ENCODE measurements at regions not wholly inside any gene's neighbourhood (a gene's known extent, or its start where the extent isn't known, plus 50 kb on each side); places are given as distances from the start of the nearest gene placed in this dataset.

DNA sequence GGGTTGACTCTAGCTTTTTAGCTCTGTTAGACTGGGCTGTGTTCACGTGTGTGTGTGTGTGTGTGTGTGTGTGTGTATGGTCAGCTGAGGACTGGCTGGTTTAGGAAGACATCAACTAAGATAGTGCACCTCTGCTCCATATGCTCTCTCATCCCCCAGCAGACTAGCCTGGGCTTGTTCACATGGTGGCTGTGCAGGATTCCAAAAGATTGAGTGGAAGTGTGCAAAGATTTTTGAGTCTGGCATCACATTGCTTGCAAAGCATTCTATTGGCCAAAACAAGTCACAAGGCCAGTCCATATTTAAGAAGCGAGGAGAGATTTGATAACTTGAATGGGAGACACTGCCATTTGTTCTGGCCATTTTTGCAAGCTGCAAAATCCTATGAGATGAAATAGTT lies 79.7 kb upstream of the C11orf87 start:
- no peak for DNase-seq (ENCODE audit: low read depth)
- TF ChIP-seq, protein P1, sequence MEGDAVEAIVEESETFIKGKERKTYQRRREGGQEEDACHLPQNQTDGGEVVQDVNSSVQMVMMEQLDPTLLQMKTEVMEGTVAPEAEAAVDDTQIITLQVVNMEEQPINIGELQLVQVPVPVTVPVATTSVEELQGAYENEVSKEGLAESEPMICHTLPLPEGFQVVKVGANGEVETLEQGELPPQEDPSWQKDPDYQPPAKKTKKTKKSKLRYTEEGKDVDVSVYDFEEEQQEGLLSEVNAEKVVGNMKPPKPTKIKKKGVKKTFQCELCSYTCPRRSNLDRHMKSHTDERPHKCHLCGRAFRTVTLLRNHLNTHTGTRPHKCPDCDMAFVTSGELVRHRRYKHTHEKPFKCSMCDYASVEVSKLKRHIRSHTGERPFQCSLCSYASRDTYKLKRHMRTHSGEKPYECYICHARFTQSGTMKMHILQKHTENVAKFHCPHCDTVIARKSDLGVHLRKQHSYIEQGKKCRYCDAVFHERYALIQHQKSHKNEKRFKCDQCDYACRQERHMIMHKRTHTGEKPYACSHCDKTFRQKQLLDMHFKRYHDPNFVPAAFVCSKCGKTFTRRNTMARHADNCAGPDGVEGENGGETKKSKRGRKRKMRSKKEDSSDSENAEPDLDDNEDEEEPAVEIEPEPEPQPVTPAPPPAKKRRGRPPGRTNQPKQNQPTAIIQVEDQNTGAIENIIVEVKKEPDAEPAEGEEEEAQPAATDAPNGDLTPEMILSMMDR (IDR thresholded peaks at IDR 0.05; ENCODE audit: insufficient read depth, low read depth, low read length) = no peak
- H3K4me3 ChIP-seq (ENCODE audit: low read depth, low read length) = no peak overlapping the region

DNA sequence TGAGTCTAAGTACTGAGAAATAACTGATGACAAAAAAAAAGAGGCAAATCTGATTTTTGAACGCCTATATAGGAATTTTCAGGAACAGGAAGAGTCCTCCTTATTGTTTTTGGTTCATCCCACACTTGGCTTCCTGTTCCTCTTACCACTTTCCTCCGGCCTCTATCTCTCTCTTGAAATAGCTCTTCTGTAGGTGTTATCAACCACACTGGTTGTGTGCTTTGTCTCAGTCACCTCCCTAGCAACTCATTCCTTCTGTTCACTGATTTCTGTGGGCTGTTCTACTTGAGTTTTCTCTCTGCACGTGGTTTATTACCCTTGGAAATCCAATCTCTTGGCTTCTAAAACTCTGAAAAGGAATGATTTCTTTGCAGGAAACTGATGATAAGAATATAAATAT lies 78.7 kb upstream of the C11orf87 start:
- no peak for DNase-seq (ENCODE audit: low read depth)
- TF ChIP-seq, protein P1 (IDR thresholded peaks at IDR 0.05; ENCODE audit: insufficient read depth, low read depth, low read length) = no peak
- no peak overlapping the region for H3K4me3 ChIP-seq (ENCODE audit: low read depth, low read length)

DNA sequence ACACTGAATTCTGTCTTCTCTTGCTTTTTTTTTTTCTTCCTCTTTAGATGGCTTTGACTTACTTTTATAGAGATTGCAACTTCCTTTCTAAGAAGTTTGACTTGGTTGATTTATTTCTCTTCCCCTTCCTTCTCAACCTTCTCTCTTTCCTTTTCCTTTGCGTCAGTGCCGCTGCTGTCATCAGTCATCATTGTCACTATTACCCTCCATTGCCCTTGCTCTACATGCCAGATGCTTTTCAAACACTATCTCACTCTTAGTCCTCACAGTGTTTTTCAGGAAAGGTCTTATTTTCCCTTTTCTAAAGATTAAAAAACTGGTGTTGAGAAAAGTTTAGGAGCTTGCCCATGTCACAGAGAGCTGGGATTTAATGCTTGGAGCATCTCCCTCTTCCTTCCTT lies 74.7 kb upstream of the C11orf87 start:
- TF ChIP-seq, protein P1 (IDR thresholded peaks at IDR 0.05; ENCODE audit: insufficient read depth, low read depth, low read length) = no peak

DNA sequence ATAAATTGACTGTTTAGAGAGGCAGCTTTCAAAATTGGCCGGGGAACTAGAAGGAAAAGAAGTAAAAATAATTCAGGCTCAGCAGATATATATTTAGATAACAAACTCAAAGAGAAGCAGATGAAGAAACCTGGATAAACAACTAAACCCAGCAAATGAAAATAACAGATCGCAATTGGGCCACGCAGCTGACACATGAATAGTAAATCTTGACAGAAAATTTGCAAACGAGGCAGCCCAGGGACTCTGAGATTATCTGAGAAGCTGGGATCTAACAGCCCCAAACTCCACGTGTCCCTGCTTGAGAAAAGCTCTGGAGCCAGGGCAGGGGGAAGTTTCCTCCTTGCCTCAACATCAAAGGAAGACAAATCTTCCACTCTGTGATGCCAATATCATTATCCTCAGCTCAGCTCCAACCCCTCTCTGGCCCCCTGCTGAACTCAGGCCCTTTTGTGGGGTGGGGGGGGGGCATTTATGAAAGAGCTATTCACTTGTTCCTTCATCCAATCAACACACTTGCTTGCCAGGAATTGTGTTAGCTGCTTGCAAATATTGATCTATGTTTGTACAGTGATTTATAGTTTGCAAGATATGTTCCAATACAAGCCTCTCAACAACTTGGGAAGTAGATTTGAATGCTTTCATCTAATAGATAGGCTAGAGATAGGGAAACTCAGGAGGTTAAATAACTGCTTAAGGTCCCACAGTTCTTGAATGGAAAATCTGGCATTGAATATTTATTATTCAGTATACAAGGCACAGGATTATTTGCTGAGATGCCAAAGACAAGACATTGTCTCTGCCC lies 72.5 kb upstream of the C11orf87 start:
- no peak overlapping the region for H3K4me3 ChIP-seq (ENCODE audit: low read depth, low read length)
- no peak for DNase-seq (ENCODE audit: low read depth)
- TF ChIP-seq, protein P1 (IDR thresholded peaks at IDR 0.05; ENCODE audit: insufficient read depth, low read depth, low read length) = no peak

More for the DNA sequence above, 74.7 kb upstream of the C11orf87 start:
- no peak overlapping the region for H3K4me3 ChIP-seq (ENCODE audit: low read depth, low read length)
- no peak for DNase-seq (ENCODE audit: low read depth)

DNA sequence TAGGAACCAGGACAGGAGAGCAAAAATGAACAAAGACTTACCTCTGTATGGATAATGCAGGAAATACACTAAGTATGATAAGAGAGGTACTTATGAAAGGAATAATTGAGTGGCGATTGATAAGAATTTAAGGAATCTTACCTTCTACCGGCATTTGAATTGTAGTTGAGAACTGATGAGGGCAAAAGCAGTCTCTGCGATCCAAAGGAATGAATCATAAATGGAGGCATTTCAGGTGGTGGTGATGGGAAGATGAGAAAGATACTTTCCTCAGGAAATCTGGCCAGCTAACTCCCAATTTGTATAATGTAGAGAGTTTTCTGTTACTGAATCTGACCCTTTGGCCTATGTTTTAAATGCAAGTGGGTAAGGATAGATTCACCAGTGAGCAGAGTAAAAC lies 71.9 kb upstream of the C11orf87 start:
- TF ChIP-seq, protein P1 (IDR thresholded peaks at IDR 0.05; ENCODE audit: insufficient read depth, low read depth, low read length) = no peak
- no peak for DNase-seq (ENCODE audit: low read depth)
- no peak overlapping the region for H3K4me3 ChIP-seq (ENCODE audit: low read depth, low read length)

DNA sequence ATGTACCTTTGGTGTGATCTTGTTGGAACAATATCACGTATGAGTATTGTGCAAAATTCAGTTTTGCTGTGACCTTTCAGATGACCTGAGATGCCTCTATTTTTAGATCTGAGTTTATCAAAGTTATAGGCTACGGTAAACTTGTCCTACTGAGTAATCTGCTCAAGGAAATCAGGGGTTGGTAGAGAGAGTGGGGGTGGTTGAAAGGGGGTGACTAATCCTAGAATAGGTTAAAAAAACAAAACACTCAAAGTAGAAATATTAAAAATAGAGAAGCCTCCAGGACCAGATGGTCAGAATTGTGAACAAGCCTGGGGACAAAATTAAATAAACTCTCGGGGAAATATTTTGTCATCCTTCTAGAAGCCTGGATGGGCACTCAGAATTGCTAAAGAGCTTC lies 59.9 kb upstream of the C11orf87 start:
- H3K4me3 ChIP-seq (ENCODE audit: low read depth, low read length) = no peak overlapping the region
- TF ChIP-seq, protein P1 (IDR thresholded peaks at IDR 0.05; ENCODE audit: insufficient read depth, low read depth, low read length) = no peak
- no peak for DNase-seq (ENCODE audit: low read depth)

DNA sequence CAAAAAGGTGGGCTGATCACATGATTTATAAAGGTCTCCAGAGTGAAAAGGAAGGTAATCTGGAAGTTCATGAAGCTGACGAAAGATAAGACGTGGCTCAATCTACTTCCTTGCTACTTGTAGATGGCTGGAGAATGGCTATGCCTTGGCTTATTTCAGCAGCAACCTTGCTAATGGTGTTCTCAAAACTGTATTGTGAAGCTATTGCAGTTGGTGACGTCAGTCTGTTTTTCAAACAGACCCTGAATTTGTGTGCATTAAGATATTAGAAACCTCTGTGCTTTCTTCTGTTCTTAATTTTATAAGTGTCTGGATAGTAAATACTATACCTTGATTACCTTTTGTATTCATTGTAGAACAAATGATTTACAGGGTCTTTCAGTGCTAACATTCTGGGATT lies 58.3 kb upstream of the C11orf87 start:
- TF ChIP-seq, protein P1 (IDR thresholded peaks at IDR 0.05; ENCODE audit: insufficient read depth, low read depth, low read length) = no peak
- H3K4me3 ChIP-seq (ENCODE audit: low read depth, low read length) = no peak overlapping the region
- DNase-seq (ENCODE audit: low read depth) = no peak
